Chondrocyte (in vitro differentiated cells): ENCODE measurements at regions not wholly inside any gene's neighbourhood (a gene's known extent, or its start where the extent isn't known, plus 50 kb on each side); places are given as distances from the start of the nearest gene placed in this dataset.
"Not testable (repeated sequence)": the region's sequence is repeated elsewhere in the genome, so short reads cannot be mapped to it uniquely, and the experiment has no call there.

Experiments used
- DNase-seq: peaks from one replicate; pipeline ENCODE4 v3.0.0; 2021; ENCODE audit warnings: mixed read lengths, low spot score
- H3K27ac Mint-ChIP-seq: one replicate; pipeline ENCODE4 v1.8.0; 2021; ENCODE audit warnings: mild to moderate bottlenecking, moderate library complexity, mixed read lengths; ENCODE audit not compliant: unreplicated experiment
- H3K27me3 Mint-ChIP-seq: 2 replicates; pipeline ENCODE4 v1.8.0; 2021; ENCODE audit warnings: low read depth, mixed read lengths
- H3K36me3 Mint-ChIP-seq: 2 replicates; pipeline ENCODE4 v1.8.0; 2021; ENCODE audit warnings: low read depth, mixed read lengths
- H3K4me1 Mint-ChIP-seq: 2 replicates; pipeline ENCODE4 v1.8.0; 2021; ENCODE audit warnings: low read depth, mild to moderate bottlenecking, mixed read lengths
- H3K4me3 Mint-ChIP-seq: one replicate; pipeline ENCODE4 v1.8.0; 2021; ENCODE audit warnings: mild to moderate bottlenecking, moderate library complexity, mixed read lengths; ENCODE audit not compliant: unreplicated experiment
- H3K9me3 Mint-ChIP-seq: 2 replicates; pipeline ENCODE4 v1.8.0; 2021; ENCODE audit warnings: low read depth, mixed read lengths
- CTCF ChIP-seq: fragments of 200-600 bp; sonication (generic); IDR thresholded peaks from 2 replicates; pipeline ENCODE4 v1.5.0; 2021; ENCODE audit warnings: antibody characterized with exemption, mild to moderate bottlenecking, moderate library complexity

GRCh38 chr13:88288326-88288725, 617.2 kb downstream of the SLITRK5 start:
- Mint-ChIP-seq H3K4me1 (no peaks in the 10 kb centered on the region), H3K27me3 (no peaks in the 10 kb centered on the region), H3K36me3 (no peaks in the 10 kb centered on the region), H3K9me3 (peaks cover 10% of the 10 kb centered on the region), H3K4me3 (no peak overlapping the region), H3K27ac (no peak overlapping the region)
- no peak for DNase-seq
- no peak for TF ChIP-seq CTCF

DNA sequence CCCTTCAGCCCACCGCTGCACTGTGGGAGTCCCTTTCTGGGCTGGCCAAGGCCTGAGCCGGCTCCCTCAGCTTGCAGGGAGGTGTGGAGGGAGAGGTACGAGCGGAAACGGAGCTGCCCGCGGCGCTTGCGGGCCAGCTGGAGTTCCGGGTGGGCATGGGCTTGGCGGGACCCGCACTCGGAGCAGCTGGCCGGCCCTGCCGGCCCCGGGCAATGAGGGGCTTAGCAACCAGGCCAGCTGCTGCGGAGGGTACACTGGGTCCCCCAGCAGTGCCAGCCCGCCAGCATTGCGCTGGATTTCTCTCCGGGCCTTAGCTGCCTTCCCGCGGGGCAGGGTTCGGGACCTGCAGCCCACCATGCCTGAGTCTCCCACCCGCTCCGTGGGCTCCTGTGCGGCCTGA, 620.6 kb downstream of the SLITRK5 start:
- H3K4me3 Mint-ChIP-seq, H3K27ac Mint-ChIP-seq, H3K27me3 Mint-ChIP-seq, H3K9me3 Mint-ChIP-seq, H3K36me3 Mint-ChIP-seq, H3K4me1 Mint-ChIP-seq: not testable (repeated sequence)
- DNase-seq = peak; percentile 75

GRCh38 chr13:88294368-88294767, 623.2 kb downstream of the SLITRK5 start:
- Mint-ChIP-seq H3K27ac (no peak overlapping the region), H3K36me3 (no peaks in the 10 kb centered on the region), H3K4me1 (no peaks in the 10 kb centered on the region), H3K27me3 (no peaks in the 10 kb centered on the region), H3K9me3 (peaks cover 3% of the 10 kb centered on the region), H3K4me3 (no peak overlapping the region)
- TF ChIP-seq CTCF = no peak
- DNase-seq = no peak

DNA sequence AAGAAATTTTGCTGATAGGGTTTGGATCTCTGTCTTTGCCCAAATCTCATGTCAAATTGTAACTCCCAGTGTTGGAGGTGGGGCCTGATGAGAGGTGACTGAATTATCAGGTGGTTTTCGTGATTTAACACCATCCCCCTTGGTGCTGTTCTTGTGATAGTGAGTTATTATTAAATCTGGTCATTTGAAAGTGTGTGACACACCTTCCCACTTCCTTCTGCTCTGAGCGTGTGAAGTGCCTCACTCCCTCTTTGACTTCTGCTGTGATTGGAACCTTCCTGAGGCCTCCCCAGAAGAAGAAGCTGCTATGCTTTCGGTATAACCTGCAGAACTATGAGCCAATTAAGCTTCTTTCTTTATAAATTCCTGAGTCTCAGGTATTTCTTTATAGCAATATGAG, 632.0 kb downstream of the SLITRK5 start:
- H3K27ac Mint-ChIP-seq = no peak overlapping the region

DNA sequence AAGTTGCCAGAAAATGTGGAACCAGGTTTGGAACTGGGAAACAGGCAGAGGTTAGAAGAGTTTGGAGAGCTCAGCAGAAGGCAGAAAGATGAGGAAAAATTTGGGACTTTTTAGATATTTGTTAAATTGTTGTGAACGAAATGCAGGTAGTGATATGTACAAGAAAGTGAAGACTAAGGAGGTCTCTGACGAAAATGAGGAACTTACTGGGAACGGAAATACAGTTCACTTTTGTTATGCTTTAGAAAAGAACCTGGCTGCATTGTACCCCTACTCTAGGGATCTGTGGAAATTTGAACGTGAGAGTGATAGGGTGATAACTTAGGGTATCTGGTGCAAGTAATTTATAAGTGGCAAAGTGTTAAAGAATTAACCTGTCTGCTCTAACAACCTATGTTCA, 632.4 kb downstream of the SLITRK5 start:
- H3K4me1 Mint-ChIP-seq = no peaks in the 10 kb centered on the region
- no peak for DNase-seq
- no peaks in the 10 kb centered on the region for H3K27me3 Mint-ChIP-seq
- TF ChIP-seq CTCF = no peak
- H3K9me3 Mint-ChIP-seq = peaks cover 9% of the 10 kb centered on the region
- H3K4me3 Mint-ChIP-seq = no peak overlapping the region
- H3K27ac Mint-ChIP-seq = no peak overlapping the region
- peaks cover 1% of the 10 kb centered on the region for H3K36me3 Mint-ChIP-seq

More for the DNA sequence above, 632.0 kb downstream of the SLITRK5 start:
- DNase-seq = no peak
- Mint-ChIP-seq H3K4me1 (no peaks in the 10 kb centered on the region), H3K4me3 (no peak overlapping the region), H3K9me3 (peaks cover 9% of the 10 kb centered on the region), H3K36me3 (peaks cover 1% of the 10 kb centered on the region), H3K27me3 (no peaks in the 10 kb centered on the region)
- TF ChIP-seq CTCF = no peak

GRCh38 chr13:88314496-88314895, 643.3 kb downstream of the SLITRK5 start:
- no peak for DNase-seq
- no peak for TF ChIP-seq CTCF
- Mint-ChIP-seq H3K27me3 (no peaks in the 10 kb centered on the region), H3K4me1 (no peaks in the 10 kb centered on the region), H3K36me3 (no peaks in the 10 kb centered on the region), H3K9me3 (peaks cover 11% of the 10 kb centered on the region), H3K27ac (no peak overlapping the region), H3K4me3 (no peak overlapping the region)
